Endothelial cell of umbilical vein (primary cell): ENCODE measurements at regions not wholly inside any gene's neighbourhood (a gene's known extent, or its start where the extent isn't known, plus 50 kb on each side); places are given as distances from the start of the nearest gene placed in this dataset.

Source experiments
- BruUV-seq: library from RNA; stranded (reverse); fragments of 400-500 nt; replicated peaks from 2 replicates; lab custom pipeline; 2021; lab: Mats Ljungman, UMichigan
- CTCF ChIA-PET: fragments of 300-600, 350-600 bp; sonication (Branson Sonifier 250); formaldehyde crosslinking; loops from one replicate; lab custom pipeline; 2021; ENCODE audit warnings: antibody characterized with exemption, inconsistent platforms; lab: Charles Lee
- POLR2A ChIA-PET: fragments of 300-600, 350-600 bp; sonication (Branson Sonifier 250); formaldehyde crosslinking; loops from one replicate; lab custom pipeline; 2021; ENCODE audit warnings: antibody characterized with exemption, inconsistent platforms; lab: Charles Lee
- DNase-seq: peaks from one replicate; pipeline ENCODE4 v3.0.0-alpha.2; 2011; ENCODE audit warnings: low read depth, low spot score
- FAIRE-seq: peaks from 2 replicates; lab custom pipeline; 2011; peaks lifted over from hg19 to GRCh38; lab: Jason Lieb, UNC
- H2AFZ ChIP-seq: 2 replicates; pipeline ENCODE4 v1.6.0; 2012; ENCODE audit warnings: low read depth, low read length, control low read depth, inconsistent platforms
- H3K27ac ChIP-seq: 2 replicates; pipeline ENCODE4 v1.5.1; 2011; ENCODE audit warnings: low read depth, mild to moderate bottlenecking, control low read depth, low read length, moderate library complexity; ENCODE audit not compliant: insufficient read depth
- H3K27me3 ChIP-seq, 2 experiments: 2 replicates each; pipeline versions ENCODE4 v1.6.0 to v1.6.1; 2011; ENCODE audit warnings: low read length in 2 of 2, mixed read lengths in 1 of 2; ENCODE audit not compliant: control insufficient read depth in 2 of 2, insufficient read depth in 2 of 2
- H3K36me3 ChIP-seq, 2 experiments: 2 replicates in 1 of 2; 3 replicates in 1 of 2; pipeline ENCODE4 v1.5.1; 2011; ENCODE audit warnings: low read length in 2 of 2, mild to moderate bottlenecking in 1 of 2, moderate library complexity in 1 of 2; ENCODE audit not compliant: control insufficient read depth in 2 of 2, insufficient read depth in 2 of 2; ENCODE audit errors: extremely low read depth in 1 of 2
- H3K4me1 ChIP-seq: 3 replicates; pipeline ENCODE4 v1.5.1; 2011; ENCODE audit warnings: mild to moderate bottlenecking, low read length; ENCODE audit not compliant: control insufficient read depth, insufficient read depth; ENCODE audit errors: extremely low read depth
- H3K4me2 ChIP-seq: 2 replicates; pipeline ENCODE4 v1.6.1; 2011; ENCODE audit warnings: low read length, control low read depth, mixed read lengths; ENCODE audit not compliant: insufficient read depth
- H3K4me3 ChIP-seq, 3 experiments: fragments of 200-600 bp in 1 of 3; sonication (generic), shearing (Covaris generic) in 1 of 3; replicated peaks in 1 of 3; 2 replicates each; pipeline ENCODE4 v1.5.1; 2011 to 2016; ENCODE audit warnings: control low read depth in 3 of 3, low read length in 3 of 3, mild to moderate bottlenecking in 2 of 3, inconsistent platforms in 1 of 3, low read depth in 1 of 3, moderate library complexity in 1 of 3; ENCODE audit not compliant: insufficient read depth in 1 of 3
- H3K79me2 ChIP-seq: 2 replicates; pipeline ENCODE4 v1.6.0; 2012; ENCODE audit warnings: low read length, inconsistent platforms; ENCODE audit not compliant: control insufficient read depth, insufficient read depth
- H3K9ac ChIP-seq: replicated peaks from 2 replicates; pipeline ENCODE3; 2011; ENCODE audit warnings: low read length, control low read depth; ENCODE audit not compliant: insufficient read depth; ENCODE audit errors: extremely low read depth
- H3K9me1 ChIP-seq: replicated peaks from 3 replicates; pipeline ENCODE4 v1.6.0; 2011; ENCODE audit warnings: mild to moderate bottlenecking, low read length; ENCODE audit not compliant: control insufficient read depth, insufficient read depth; ENCODE audit errors: extremely low read depth
- H3K9me3 ChIP-seq: replicated peaks from 2 replicates; pipeline ENCODE4 v1.5.1; 2012; ENCODE audit warnings: low read length, inconsistent platforms; ENCODE audit not compliant: control insufficient read depth, insufficient read depth
- H4K20me1 ChIP-seq: replicated peaks from 2 replicates; pipeline ENCODE3; 2011; ENCODE audit warnings: mild to moderate bottlenecking, low read length; ENCODE audit not compliant: control insufficient read depth, insufficient read depth; ENCODE audit errors: extremely low read depth
- EZH2 ChIP-seq: IDR thresholded peaks from 2 replicates; pipeline ENCODE4 v1.6.1; 2012; ENCODE audit warnings: borderline replicate concordance, low read depth, mild to moderate bottlenecking, moderate library complexity, low read length, inconsistent platforms; ENCODE audit not compliant: severe bottlenecking
- JUN ChIP-seq: IDR thresholded peaks from 2 replicates; pipeline ENCODE4 v1.6.1; 2011; ENCODE audit warnings: borderline replicate concordance, low read depth; ENCODE audit not compliant: insufficient read length, insufficient read depth
- POLR2AphosphoS5 ChIP-seq: IDR thresholded peaks from 2 replicates; pipeline ENCODE4 v1.6.1; 2012; ENCODE audit warnings: low read depth, mild to moderate bottlenecking, control low read depth, low read length, moderate library complexity; ENCODE audit not compliant: insufficient read depth
- dilution Hi-C: fragments of 300-500 bp; cut with MboI; formaldehyde crosslinking; loops from one replicate; pipeline ENCODE4 v1.15.0; 2019; ENCODE audit warnings: low sequenced_read_pairs; ENCODE audit not compliant: extremely low pct_ligation_motif_present
- intact Hi-C: fragments of 100-400 bp; cut with micrococcal nuclease; formaldehyde crosslinking; loops from one replicate; pipeline ENCODE4 v1.10.0; 2022
- TF ChIP-seq, protein P1 (sequence below): IDR thresholded peaks from 2 replicates; pipeline ENCODE4 v1.6.1; 2011; ENCODE audit not compliant: insufficient read depth, insufficient read length
- TF ChIP-seq, protein P2 (sequence below), 2 donors: IDR thresholded peaks; 1 replicate in 1 of 2; 2 replicates in 1 of 2; pipeline ENCODE4 v1.5.1; 2011; ENCODE audit warnings: low read length in 2 of 2, mild to moderate bottlenecking in 2 of 2, moderate library complexity in 2 of 2, control low read depth in 1 of 2, inconsistent platforms in 1 of 2, low read depth in 1 of 2; ENCODE audit not compliant: insufficient read depth in 1 of 2; ENCODE audit errors: extremely low read depth in 1 of 2

DNA sequence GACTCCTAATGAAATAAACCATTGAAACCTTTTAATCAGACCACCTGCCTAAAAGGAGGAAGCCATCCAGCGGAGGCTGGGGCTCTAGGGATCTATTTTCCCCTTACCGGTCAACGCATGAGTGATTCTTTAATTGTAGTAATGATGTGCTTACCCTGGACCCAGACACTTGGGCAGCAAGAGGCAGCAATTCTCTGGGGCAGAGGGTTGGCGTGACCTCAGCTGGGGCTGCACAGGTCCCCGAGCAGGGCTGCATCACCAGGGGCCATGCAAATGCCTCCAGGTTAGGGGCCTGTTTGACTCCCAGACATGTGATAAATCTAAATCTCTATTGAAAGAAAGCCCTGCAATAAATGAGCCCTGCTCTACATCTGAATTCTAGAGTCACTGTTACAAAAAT lies 194.2 kb upstream of the TSHZ3 start:
- no peaks in the 10 kb centered on the region for H3K36me3 ChIP-seq
- POLR2A ChIA-PET: no interaction called here
- dilution Hi-C loops (no loop called here), intact Hi-C loops (no loop called here)
- H3K79me2 ChIP-seq: no peaks in the 10 kb centered on the region
- TF ChIP-seq, protein P1, sequence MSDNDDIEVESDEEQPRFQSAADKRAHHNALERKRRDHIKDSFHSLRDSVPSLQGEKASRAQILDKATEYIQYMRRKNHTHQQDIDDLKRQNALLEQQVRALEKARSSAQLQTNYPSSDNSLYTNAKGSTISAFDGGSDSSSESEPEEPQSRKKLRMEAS: no peak
- TF ChIP-seq POLR2AphosphoS5: no peak
- TF ChIP-seq JUN: no peak
- TF ChIP-seq EZH2: no peak
- no peaks in the 10 kb centered on the region for H3K9me1 ChIP-seq
- no peaks in the 10 kb centered on the region for H3K4me1 ChIP-seq
- H3K9me3 ChIP-seq: peaks cover 6% of the 10 kb centered on the region
- no TSS peak for BruUV-seq
- no peaks in the 10 kb centered on the region for H3K27me3 ChIP-seq
- no peak overlapping the region for H3K4me3 ChIP-seq
- no peak overlapping the region for H3K9ac ChIP-seq
- no peak for FAIRE-seq
- H3K4me2 ChIP-seq: no peak overlapping the region
- no peak overlapping the region for H3K27ac ChIP-seq
- DNase-seq: no peak
- H4K20me1 ChIP-seq: no peaks in the 10 kb centered on the region
- CTCF ChIA-PET: no interaction called here
- H2AFZ ChIP-seq: no peak overlapping the region

DNA sequence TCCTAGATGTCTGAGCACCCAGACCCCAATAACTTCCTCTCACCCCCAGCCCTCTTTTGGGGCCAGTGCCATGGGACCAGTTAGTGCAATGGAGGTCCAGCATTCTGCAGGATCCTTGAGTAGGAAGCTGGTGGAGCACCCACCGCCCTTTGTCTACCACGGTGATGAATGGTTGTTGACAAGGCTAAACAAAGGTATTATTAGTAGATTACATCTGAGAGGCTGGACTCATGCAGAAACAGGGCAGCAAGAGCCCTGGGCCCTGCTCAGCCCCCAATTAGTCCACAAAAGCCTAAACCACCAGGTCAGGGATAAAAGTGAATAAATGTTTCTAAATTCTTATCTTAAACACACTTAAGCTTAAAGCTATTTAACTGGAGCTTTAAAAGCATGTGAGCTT lies 196.5 kb upstream of the TSHZ3 start:
- H4K20me1 ChIP-seq: no peaks in the 10 kb centered on the region
- H3K9me1 ChIP-seq: no peaks in the 10 kb centered on the region
- H3K9ac ChIP-seq: no peak overlapping the region
- no peaks in the 10 kb centered on the region for H3K4me1 ChIP-seq
- TF ChIP-seq, protein P2, sequence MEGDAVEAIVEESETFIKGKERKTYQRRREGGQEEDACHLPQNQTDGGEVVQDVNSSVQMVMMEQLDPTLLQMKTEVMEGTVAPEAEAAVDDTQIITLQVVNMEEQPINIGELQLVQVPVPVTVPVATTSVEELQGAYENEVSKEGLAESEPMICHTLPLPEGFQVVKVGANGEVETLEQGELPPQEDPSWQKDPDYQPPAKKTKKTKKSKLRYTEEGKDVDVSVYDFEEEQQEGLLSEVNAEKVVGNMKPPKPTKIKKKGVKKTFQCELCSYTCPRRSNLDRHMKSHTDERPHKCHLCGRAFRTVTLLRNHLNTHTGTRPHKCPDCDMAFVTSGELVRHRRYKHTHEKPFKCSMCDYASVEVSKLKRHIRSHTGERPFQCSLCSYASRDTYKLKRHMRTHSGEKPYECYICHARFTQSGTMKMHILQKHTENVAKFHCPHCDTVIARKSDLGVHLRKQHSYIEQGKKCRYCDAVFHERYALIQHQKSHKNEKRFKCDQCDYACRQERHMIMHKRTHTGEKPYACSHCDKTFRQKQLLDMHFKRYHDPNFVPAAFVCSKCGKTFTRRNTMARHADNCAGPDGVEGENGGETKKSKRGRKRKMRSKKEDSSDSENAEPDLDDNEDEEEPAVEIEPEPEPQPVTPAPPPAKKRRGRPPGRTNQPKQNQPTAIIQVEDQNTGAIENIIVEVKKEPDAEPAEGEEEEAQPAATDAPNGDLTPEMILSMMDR (IDR thresholded peaks at IDR 0.05; ENCODE audit: extremely low read depth in 1 of 2, insufficient read depth in 1 of 2, low read depth in 1 of 2, low read length in 2 of 2): no peak
- dilution Hi-C loops (no loop called here), intact Hi-C loops (no loop called here)
- H3K36me3 ChIP-seq: no peaks in the 10 kb centered on the region
- H2AFZ ChIP-seq: no peak overlapping the region
- ChIA-PET POLR2A (no interaction called here), CTCF (no interaction called here)
- no peak for FAIRE-seq
- no peak for DNase-seq
- H3K4me3 ChIP-seq: no peak overlapping the region
- BruUV-seq: no TSS peak
- no peak overlapping the region for H3K27ac ChIP-seq
- H3K27me3 ChIP-seq: no peaks in the 10 kb centered on the region
- peaks cover 6% of the 10 kb centered on the region for H3K9me3 ChIP-seq
- no peaks in the 10 kb centered on the region for H3K79me2 ChIP-seq
- no peak overlapping the region for H3K4me2 ChIP-seq
